ENCODE measurements at regions not wholly inside any gene's neighbourhood (a gene's known extent, or its start where the extent isn't known, plus 50 kb on each side); places are given as distances from the start of the nearest gene placed in this dataset.

GRCh38 chr22:26732284-26732683 lies 74.9 kb downstream of the MIAT start:
- DNase-seq (ENCODE audit: low read depth in 2 of 2), result no peak

GRCh38 chr22:26734339-26735018 lies 77.1 kb downstream of the MIAT start:
- no peak for DNase-seq (ENCODE audit: low read depth in 2 of 2)

- no peak for DNase-seq (ENCODE audit: low read depth in 2 of 2)
Measured at GRCh38 chr22:26735019-26735409, 77.6 kb downstream of the MIAT start.

- no peak for DNase-seq (ENCODE audit: low read depth in 2 of 2)
Measured at GRCh38 chr22:26737262-26737661, 79.9 kb downstream of the MIAT start.

- DNase-seq (ENCODE audit: low read depth in 2 of 2), result no peak
Measured at GRCh38 chr22:26740253-26740652, 82.9 kb downstream of the MIAT start.

- DNase-seq (ENCODE audit: low read depth in 2 of 2), result no peak
Measured at GRCh38 chr22:26743149-26743548, 85.8 kb downstream of the MIAT start.

GRCh38 chr22:26744892-26745808 lies 87.8 kb downstream of the MIAT start:
- DNase-seq (ENCODE audit: low read depth in 2 of 2), result no peak

- DNase-seq (ENCODE audit: low read depth in 2 of 2), result no peak
Measured at GRCh38 chr22:26746311-26746710, 88.9 kb downstream of the MIAT start.

GRCh38 chr22:26748845-26749244 lies 91.5 kb downstream of the MIAT start:
- DNase-seq (ENCODE audit: low read depth in 2 of 2), result no peak

- DNase-seq (ENCODE audit: low read depth in 2 of 2), result no peak
Measured at GRCh38 chr22:26751217-26751616, 93.8 kb downstream of the MIAT start.

GRCh38 chr22:26753125-26753862 lies 95.9 kb downstream of the MIAT start:
- no peak for DNase-seq (ENCODE audit: low read depth in 2 of 2)

- peak; percentile 53 to 54 for DNase-seq (ENCODE audit: low read depth in 2 of 2)
Measured at GRCh38 chr22:26756675-26757293, 99.4 kb downstream of the MIAT start.

- no peak for DNase-seq (ENCODE audit: low read depth in 2 of 2)
Measured at GRCh38 chr22:26757496-26757895, 100.1 kb downstream of the MIAT start.

- no peak for DNase-seq (ENCODE audit: low read depth in 2 of 2)
Measured at GRCh38 chr22:26762503-26763472, 105.4 kb downstream of the MIAT start.

- no peak for DNase-seq (ENCODE audit: low read depth in 2 of 2)
Measured at GRCh38 chr22:26763633-26764361, 106.4 kb downstream of the MIAT start.

GRCh38 chr22:26766510-26767350 lies 109.3 kb downstream of the MIAT start:
- DNase-seq (ENCODE audit: low read depth in 2 of 2), result no peak

- DNase-seq (ENCODE audit: low read depth in 2 of 2), result no peak
Measured at GRCh38 chr22:26767351-26768155, 110.2 kb downstream of the MIAT start.

GRCh38 chr22:26768156-26768515 lies 110.7 kb downstream of the MIAT start:
- DNase-seq (ENCODE audit: low read depth in 2 of 2), result no peak
